Smooth muscle cell (in vitro differentiated cells): ENCODE measurements at regions not wholly inside any gene's neighbourhood (a gene's known extent, or its start where the extent isn't known, plus 50 kb on each side); places are given as distances from the start of the nearest gene placed in this dataset.

Experiments used
- DNase-seq: peaks from one replicate; lab custom pipeline; 2025; ENCODE audit not compliant: unreplicated experiment; lab: John Stamatoyannopoulos, UW
- H2AFZ ChIP-seq: fragments of 200-600 bp; sonication (generic); 2 replicates; pipeline ENCODE4 v1.6.0; 2016; ENCODE audit warnings: antibody characterized with exemption, low read depth, mild to moderate bottlenecking
- H3F3A ChIP-seq: fragments of 200-600 bp; sonication (generic); 2 replicates; pipeline ENCODE4 v1.6.0; 2017; ENCODE audit warnings: antibody characterized with exemption, low read depth
- H3K27ac ChIP-seq: fragments of 200-600 bp; sonication (generic); 2 replicates; pipeline ENCODE4 v1.5.1; 2016; ENCODE audit warnings: low read depth, mild to moderate bottlenecking
- H3K27me3 ChIP-seq: fragments of 200-600 bp; sonication (generic); 2 replicates; pipeline ENCODE4 v1.6.1; 2016; ENCODE audit warnings: low read depth, mild to moderate bottlenecking
- H3K36me3 ChIP-seq: fragments of 200-600 bp; sonication (generic); 2 replicates; pipeline ENCODE4 v1.5.1; 2016; ENCODE audit warnings: low read depth
- H3K4me1 ChIP-seq: fragments of 200-600 bp; sonication (generic); 2 replicates; pipeline ENCODE4 v1.5.1; 2016; ENCODE audit warnings: low read depth
- H3K4me2 ChIP-seq: fragments of 200-600 bp; sonication (generic); 2 replicates; pipeline ENCODE4 v1.6.0; 2016; ENCODE audit warnings: mild to moderate bottlenecking
- H3K4me3 ChIP-seq: fragments of 200-600 bp; sonication (generic); 2 replicates; pipeline ENCODE4 v1.5.1; 2016; ENCODE audit warnings: mild to moderate bottlenecking
- H3K79me2 ChIP-seq: fragments of 200-600 bp; sonication (generic); 2 replicates; pipeline ENCODE4 v1.6.0; 2016; ENCODE audit warnings: low read depth, mild to moderate bottlenecking
- H3K9ac ChIP-seq: fragments of 200-600 bp; sonication (generic); 2 replicates; pipeline ENCODE4 v1.6.0; 2016; ENCODE audit warnings: low read depth
- H3K9me3 ChIP-seq: fragments of 200-600 bp; sonication (generic); replicated peaks from 2 replicates; pipeline ENCODE4 v1.5.1; 2016; ENCODE audit warnings: low read depth
- H4K20me1 ChIP-seq: fragments of 200-600 bp; sonication (generic); 2 replicates; pipeline ENCODE4 v1.6.0; 2016; ENCODE audit warnings: low read depth
- CTCF ChIP-seq: fragments of 200-600 bp; sonication (generic); IDR thresholded peaks from 2 replicates; pipeline ENCODE4 v1.5.1; 2017; ENCODE audit warnings: borderline replicate concordance, mild to moderate bottlenecking, antibody characterized with exemption; ENCODE audit not compliant: insufficient read depth, poor library complexity, severe bottlenecking
- WGBS: methylation state at CpG from one replicate; pipeline ENCODE4 v1.1.7; 2016; ENCODE audit warnings: low lambda C conversion rate; 5-methylcytosine and 5-hydroxymethylcytosine counted together

- Histone ChIP-seq H3F3A (no peaks in the 10 kb centered on the region), H3K4me3 (no peak overlapping the region), H3K4me1 (no peaks in the 10 kb centered on the region), H3K27me3 (peaks cover 3% of the 10 kb centered on the region), H4K20me1 (no peaks in the 10 kb centered on the region), H3K27ac (no peak overlapping the region), H3K79me2 (no peaks in the 10 kb centered on the region), H3K9ac (no peak overlapping the region), H3K4me2 (no peak overlapping the region), H2AFZ (no peak overlapping the region), H3K36me3 (no peaks in the 10 kb centered on the region), H3K9me3 (no peaks in the 10 kb centered on the region)
- no peak for TF ChIP-seq CTCF
- 97% methylated on average over 31 of the region's 32 CpGs for WGBS
- DNase-seq, result no peak
Observed at GRCh38 chr2:131656816-131657633, 129.3 kb downstream of the CCDC74A start.

- no peak overlapping the region for H2AFZ ChIP-seq
- H3K79me2 ChIP-seq, result no peaks in the 10 kb centered on the region
- H3K4me1 ChIP-seq, result no peaks in the 10 kb centered on the region
- H3F3A ChIP-seq, result no peaks in the 10 kb centered on the region
- no peak overlapping the region for H3K9ac ChIP-seq
- no peak overlapping the region for H3K27ac ChIP-seq
- DNase-seq, result no peak
- no peaks in the 10 kb centered on the region for H3K36me3 ChIP-seq
- H4K20me1 ChIP-seq, result no peaks in the 10 kb centered on the region
- no peak overlapping the region for H3K4me3 ChIP-seq
- H3K9me3 ChIP-seq, result no peaks in the 10 kb centered on the region
- no peak for TF ChIP-seq CTCF
- 96% methylated on average over 43 of the region's 49 CpGs for WGBS
- peaks cover 3% of the 10 kb centered on the region for H3K27me3 ChIP-seq
- H3K4me2 ChIP-seq, result no peak overlapping the region
Observed at GRCh38 chr2:131657895-131658768, 130.4 kb downstream of the CCDC74A start.

GRCh38 chr2:131658769-131659131, 131.1 kb downstream of the CCDC74A start:
- no peak overlapping the region for H3K4me2 ChIP-seq
- H2AFZ ChIP-seq, result no peak overlapping the region
- no peak for TF ChIP-seq CTCF
- H3F3A ChIP-seq, result no peaks in the 10 kb centered on the region
- H3K9me3 ChIP-seq, result no peaks in the 10 kb centered on the region
- H4K20me1 ChIP-seq, result no peaks in the 10 kb centered on the region
- no peak overlapping the region for H3K4me3 ChIP-seq
- H3K4me1 ChIP-seq, result no peaks in the 10 kb centered on the region
- H3K79me2 ChIP-seq, result no peaks in the 10 kb centered on the region
- DNase-seq, result no peak
- peaks cover 3% of the 10 kb centered on the region for H3K27me3 ChIP-seq
- no peak overlapping the region for H3K27ac ChIP-seq
- H3K36me3 ChIP-seq, result no peaks in the 10 kb centered on the region
- 98% methylated on average over 13 of the region's 16 CpGs for WGBS
- H3K9ac ChIP-seq, result no peak overlapping the region
